ENCODE measurements at regions not wholly inside any gene's neighbourhood (a gene's known extent, or its start where the extent isn't known, plus 50 kb on each side); places are given as distances from the start of the nearest gene placed in this dataset.
A peak's percentile ranks its signal among the peaks of the same experiment; 100 is the strongest.

- Mint-ChIP-seq H3K4me1 (ENCODE audit: unreplicated experiment) (peaks cover 9% of the 10 kb centered on the region), H3K36me3 (ENCODE audit: low read depth, unreplicated experiment) (no peaks in the 10 kb centered on the region), H3K27me3 (ENCODE audit: unreplicated experiment) (peaks cover 1% of the 10 kb centered on the region), H3K9me3 (ENCODE audit: unreplicated experiment) (no peaks in the 10 kb centered on the region), H3K4me3 (ENCODE audit: unreplicated experiment) (no peak overlapping the region), H3K27ac (ENCODE audit: unreplicated experiment) (no peak overlapping the region)
- no peak for DNase-seq (ENCODE audit: low spot score)
- TF ChIP-seq CTCF (IDR thresholded peaks at IDR 0.05; ENCODE audit: unreplicated experiment), result no peak
These were observed 1397.0 kb downstream of the FAM133A start for GRCh38 chrX:95071052-95071451.

GRCh38 chrX:95071621-95072020 is 1397.6 kb downstream of the FAM133A start:
- no peak for TF ChIP-seq CTCF (IDR thresholded peaks at IDR 0.05; ENCODE audit: unreplicated experiment)
- Mint-ChIP-seq H3K36me3 (ENCODE audit: low read depth, unreplicated experiment) (no peaks in the 10 kb centered on the region), H3K9me3 (ENCODE audit: unreplicated experiment) (no peaks in the 10 kb centered on the region), H3K27me3 (ENCODE audit: unreplicated experiment) (peaks cover 1% of the 10 kb centered on the region), H3K4me1 (ENCODE audit: unreplicated experiment) (peaks cover 9% of the 10 kb centered on the region), H3K27ac (ENCODE audit: unreplicated experiment) (no peak overlapping the region), H3K4me3 (ENCODE audit: unreplicated experiment) (no peak overlapping the region)
- no peak for DNase-seq (ENCODE audit: low spot score)

- Mint-ChIP-seq H3K27ac (ENCODE audit: unreplicated experiment) (no peak overlapping the region), H3K4me3 (ENCODE audit: unreplicated experiment) (no peak overlapping the region), H3K36me3 (ENCODE audit: low read depth, unreplicated experiment) (no peaks in the 10 kb centered on the region), H3K27me3 (ENCODE audit: unreplicated experiment) (no peaks in the 10 kb centered on the region), H3K9me3 (ENCODE audit: unreplicated experiment) (no peaks in the 10 kb centered on the region), H3K4me1 (ENCODE audit: unreplicated experiment) (peaks cover 9% of the 10 kb centered on the region)
- peak; percentile 5 for DNase-seq (ENCODE audit: low spot score)
- TF ChIP-seq CTCF (IDR thresholded peaks at IDR 0.05; ENCODE audit: unreplicated experiment), result peak; percentile 37
These were observed 1402.4 kb downstream of the FAM133A start for GRCh38 chrX:95076449-95076848.

GRCh38 chrX:95101851-95102390 is 1427.9 kb downstream of the FAM133A start:
- Mint-ChIP-seq H3K36me3 (ENCODE audit: low read depth, unreplicated experiment) (no peaks in the 10 kb centered on the region), H3K27me3 (ENCODE audit: unreplicated experiment) (no peaks in the 10 kb centered on the region), H3K4me3 (ENCODE audit: unreplicated experiment) (no peak overlapping the region), H3K9me3 (ENCODE audit: unreplicated experiment) (no peaks in the 10 kb centered on the region), H3K27ac (ENCODE audit: unreplicated experiment) (no peak overlapping the region), H3K4me1 (ENCODE audit: unreplicated experiment) (no peaks in the 10 kb centered on the region)
- no peak for DNase-seq (ENCODE audit: low spot score)
- no peak for TF ChIP-seq CTCF (IDR thresholded peaks at IDR 0.05; ENCODE audit: unreplicated experiment)

GRCh38 chrX:95117556-95117955 is 1443.5 kb downstream of the FAM133A start:
- Mint-ChIP-seq H3K36me3 (ENCODE audit: low read depth, unreplicated experiment) (no peaks in the 10 kb centered on the region), H3K27me3 (ENCODE audit: unreplicated experiment) (no peaks in the 10 kb centered on the region), H3K4me1 (ENCODE audit: unreplicated experiment) (no peaks in the 10 kb centered on the region), H3K9me3 (ENCODE audit: unreplicated experiment) (no peaks in the 10 kb centered on the region), H3K27ac (ENCODE audit: unreplicated experiment) (no peak overlapping the region), H3K4me3 (ENCODE audit: unreplicated experiment) (no peak overlapping the region)
- no peak for DNase-seq (ENCODE audit: low spot score)
- no peak for TF ChIP-seq CTCF (IDR thresholded peaks at IDR 0.05; ENCODE audit: unreplicated experiment)
